ENCODE measurements at regions not wholly inside any gene's neighbourhood (a gene's known extent, or its start where the extent isn't known, plus 50 kb on each side); places are given as distances from the start of the nearest gene placed in this dataset.

DNA sequence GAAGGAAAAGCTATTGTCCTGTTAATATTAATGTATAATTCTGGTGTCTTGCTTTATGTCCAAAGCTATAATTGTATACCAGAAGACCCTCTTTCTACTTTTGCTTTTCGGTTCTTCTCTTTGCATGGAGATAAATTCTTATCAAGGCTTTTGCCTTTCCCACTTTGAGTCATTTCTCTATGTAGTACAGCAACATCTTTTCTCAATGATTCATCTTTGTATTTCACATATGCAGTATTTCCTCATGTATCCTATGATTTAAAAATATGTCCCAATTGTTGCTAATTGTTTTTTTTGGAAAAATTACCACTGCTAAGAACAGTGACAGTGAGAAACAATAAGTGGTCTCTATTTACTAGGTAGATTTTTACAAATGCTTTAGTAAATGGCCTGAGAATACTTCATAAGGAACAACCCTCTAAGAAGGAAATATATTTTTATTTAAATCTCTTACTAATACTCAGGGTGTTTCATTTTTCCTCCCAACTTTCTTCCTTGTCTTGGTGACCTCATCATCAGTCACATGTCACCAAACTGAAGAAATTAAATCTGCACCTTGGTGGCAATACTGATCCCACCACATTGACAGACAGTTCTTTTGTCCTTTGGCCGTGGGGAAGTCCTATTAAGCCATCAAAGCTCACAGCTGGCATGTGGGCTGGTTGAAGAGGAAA, 290.6 kb downstream of the SATB1 start:
- Histone ChIP-seq H3K36me3 (ENCODE audit: insufficient read depth) (no peaks in the 10 kb centered on the region), H3K4me3 (no peak overlapping the region), H3K27me3 (ENCODE audit: insufficient read depth) (no peaks in the 10 kb centered on the region), H3K4me1 (ENCODE audit: insufficient read depth) (peaks cover 5% of the 10 kb centered on the region; the same call in 1 of the 2 replicates), H3K9me2 (ENCODE audit: insufficient read depth) (peaks cover 6% of the 10 kb centered on the region), H3K27ac (ENCODE audit: low read depth) (no peak overlapping the region), H3K4me2 (no peak overlapping the region), H4K20me1 (replicated peaks; ENCODE audit: insufficient read depth) (no peaks in the 10 kb centered on the region; the same call in 1 of the 2 replicates), H2AFZ (no peak overlapping the region), H3K79me2 (replicated peaks; ENCODE audit: insufficient read depth) (no peaks in the 10 kb centered on the region), H3F3A (replicated peaks; ENCODE audit: low read depth) (no peaks in the 10 kb centered on the region)
- Mint-ChIP-seq H3K27me3 (ENCODE audit: insufficient read depth, low read depth, poor library complexity) (no peaks in the 10 kb centered on the region), H3K36me3 (ENCODE audit: low read depth) (no peaks in the 10 kb centered on the region), H3K4me3 (no peak overlapping the region), H3K9me3 (no peaks in the 10 kb centered on the region), H3K27ac (no peak overlapping the region), H3K4me1 (peaks cover 3% of the 10 kb centered on the region; the same call in 2 of the 3 replicates)
- ATAC-seq (no peak), DNase-seq (ENCODE audit: low spot score) (no peak)
- TF ChIP-seq NANOG (IDR thresholded peaks at IDR 0.05; ENCODE audit: borderline replicate concordance): no peak
- TF ChIP-seq EZH2phosphoT487 (IDR thresholded peaks at IDR 0.05; ENCODE audit: unreplicated experiment): no peak
- TF ChIP-seq ZNF462 (CRISPR knock-in tag; IDR thresholded peaks at IDR 0.05): no peak
- TF ChIP-seq ZNF331 (CRISPR knock-in tag; IDR thresholded peaks at IDR 0.05; ENCODE audit: low read depth): no peak
- no peak for TF ChIP-seq POLR2AphosphoS5 (IDR thresholded peaks at IDR 0.05; ENCODE audit: low read depth)
- no peak for TF ChIP-seq CTCF (conservative IDR thresholded peaks at IDR 0.05; ENCODE audit: low read depth in 2 of 2)
- TF ChIP-seq STAT1 (IDR thresholded peaks at IDR 0.05; ENCODE audit: unreplicated experiment): no peak
- TF ChIP-seq CREB1 (CRISPR knock-in tag; IDR thresholded peaks at IDR 0.05; ENCODE audit: low read depth): no peak
- no peak for TF ChIP-seq EZH2 (IDR thresholded peaks at IDR 0.05; ENCODE audit: low read depth, unreplicated experiment)
- TF ChIP-seq JUNB (IDR thresholded peaks at IDR 0.05; ENCODE audit: unreplicated experiment): no peak
